ENCODE measurements at regions not wholly inside any gene's neighbourhood (a gene's known extent, or its start where the extent isn't known, plus 50 kb on each side); places are given as distances from the start of the nearest gene placed in this dataset.

DNA sequence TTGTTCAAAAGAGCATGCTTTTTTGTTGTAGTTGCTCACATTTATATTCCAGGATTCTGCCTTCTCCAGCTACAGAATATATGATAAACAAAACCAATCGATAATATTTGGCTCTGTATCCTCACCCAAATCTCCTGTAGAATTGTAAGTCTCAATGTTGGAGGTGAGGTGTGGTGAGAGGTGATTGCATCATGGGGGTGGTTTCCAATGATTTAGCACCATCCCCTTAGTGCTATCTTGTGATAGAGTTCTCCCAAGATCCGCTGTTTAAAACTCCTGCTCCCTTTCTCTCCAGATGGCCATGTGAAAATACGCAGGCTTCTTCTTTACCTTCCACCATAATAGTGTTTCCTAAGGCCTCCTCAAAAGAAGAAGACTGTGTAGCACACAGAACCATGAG lies 98.7 kb upstream of the SCN7A start (continued):
- TF ChIP-seq, protein P1, sequence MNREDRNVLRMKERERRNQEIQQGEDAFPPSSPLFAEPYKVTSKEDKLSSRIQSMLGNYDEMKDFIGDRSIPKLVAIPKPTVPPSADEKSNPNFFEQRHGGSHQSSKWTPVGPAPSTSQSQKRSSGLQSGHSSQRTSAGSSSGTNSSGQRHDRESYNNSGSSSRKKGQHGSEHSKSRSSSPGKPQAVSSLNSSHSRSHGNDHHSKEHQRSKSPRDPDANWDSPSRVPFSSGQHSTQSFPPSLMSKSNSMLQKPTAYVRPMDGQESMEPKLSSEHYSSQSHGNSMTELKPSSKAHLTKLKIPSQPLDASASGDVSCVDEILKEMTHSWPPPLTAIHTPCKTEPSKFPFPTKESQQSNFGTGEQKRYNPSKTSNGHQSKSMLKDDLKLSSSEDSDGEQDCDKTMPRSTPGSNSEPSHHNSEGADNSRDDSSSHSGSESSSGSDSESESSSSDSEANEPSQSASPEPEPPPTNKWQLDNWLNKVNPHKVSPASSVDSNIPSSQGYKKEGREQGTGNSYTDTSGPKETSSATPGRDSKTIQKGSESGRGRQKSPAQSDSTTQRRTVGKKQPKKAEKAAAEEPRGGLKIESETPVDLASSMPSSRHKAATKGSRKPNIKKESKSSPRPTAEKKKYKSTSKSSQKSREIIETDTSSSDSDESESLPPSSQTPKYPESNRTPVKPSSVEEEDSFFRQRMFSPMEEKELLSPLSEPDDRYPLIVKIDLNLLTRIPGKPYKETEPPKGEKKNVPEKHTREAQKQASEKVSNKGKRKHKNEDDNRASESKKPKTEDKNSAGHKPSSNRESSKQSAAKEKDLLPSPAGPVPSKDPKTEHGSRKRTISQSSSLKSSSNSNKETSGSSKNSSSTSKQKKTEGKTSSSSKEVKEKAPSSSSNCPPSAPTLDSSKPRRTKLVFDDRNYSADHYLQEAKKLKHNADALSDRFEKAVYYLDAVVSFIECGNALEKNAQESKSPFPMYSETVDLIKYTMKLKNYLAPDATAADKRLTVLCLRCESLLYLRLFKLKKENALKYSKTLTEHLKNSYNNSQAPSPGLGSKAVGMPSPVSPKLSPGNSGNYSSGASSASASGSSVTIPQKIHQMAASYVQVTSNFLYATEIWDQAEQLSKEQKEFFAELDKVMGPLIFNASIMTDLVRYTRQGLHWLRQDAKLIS (CRISPR knock-in tag; IDR thresholded peaks at IDR 0.05), result no peak
- TF ChIP-seq TRIM28 (IDR thresholded peaks at IDR 0.05), result no peak
- TF ChIP-seq NR3C1 (CRISPR knock-in tag; IDR thresholded peaks at IDR 0.05), result no peak

- H3K79me2 ChIP-seq (ENCODE audit: control insufficient read depth, insufficient read depth, low read length), result no peaks in the 10 kb centered on the region
- BruUV-seq (replicated peaks), result no TSS peak
- H3K27ac ChIP-seq (ENCODE audit: extremely low read depth, low read depth, low read length), result no peak overlapping the region
- no peaks in the 10 kb centered on the region for H3K9me1 ChIP-seq (ENCODE audit: control insufficient read depth, insufficient read depth, low read length)
- no peak overlapping the region for H3K9ac ChIP-seq (ENCODE audit: insufficient read depth in 1 of 2, low read depth in 2 of 2, low read length in 2 of 2)
- FAIRE-seq, result no peak
- H3K27me3 ChIP-seq (ENCODE audit: control insufficient read depth in 2 of 2, insufficient read depth in 2 of 2, low read length in 2 of 2), result no peaks in the 10 kb centered on the region
- no peaks in the 10 kb centered on the region for H4K20me1 ChIP-seq (replicated peaks; ENCODE audit: control insufficient read depth, insufficient read depth, low read length)
- in situ Hi-C loops (cut with MboI) (no loop called here), intact Hi-C loops (cut with micrococcal nuclease) (no loop called here)
- CTCF ChIA-PET (ENCODE audit: low intra/inter-chr PET ratio), result no interaction called here
- H3K4me1 ChIP-seq (replicated peaks in 1 of 2; ENCODE audit: control insufficient read depth in 2 of 2, insufficient read depth in 2 of 2, low read length in 2 of 2), result no peaks in the 10 kb centered on the region
- no peak overlapping the region for H3K4me2 ChIP-seq (ENCODE audit: insufficient read depth, low read length)
- ATAC-seq, result no peak
- no peaks in the 10 kb centered on the region for H3K9me3 ChIP-seq (replicated peaks; ENCODE audit: control insufficient read depth, insufficient read depth, low read depth, low read length)
- no peak overlapping the region for H2AFZ ChIP-seq (ENCODE audit: low read depth, low read length)
- H3K36me3 ChIP-seq (ENCODE audit: control insufficient read depth, insufficient read depth, low read length), result no peaks in the 10 kb centered on the region
- POLR2A ChIA-PET, result no interaction called here
- H3K4me3 ChIP-seq, result no peak overlapping the region
- TF ChIP-seq ETV5 (CRISPR knock-in tag; IDR thresholded peaks at IDR 0.05; ENCODE audit: low read depth), result no peak
- TF ChIP-seq MLLT1 (IDR thresholded peaks at IDR 0.05), result no peak
- TF ChIP-seq, protein P2, sequence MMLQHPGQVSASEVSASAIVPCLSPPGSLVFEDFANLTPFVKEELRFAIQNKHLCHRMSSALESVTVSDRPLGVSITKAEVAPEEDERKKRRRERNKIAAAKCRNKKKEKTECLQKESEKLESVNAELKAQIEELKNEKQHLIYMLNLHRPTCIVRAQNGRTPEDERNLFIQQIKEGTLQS (IDR thresholded peaks at IDR 0.05), result no peak
- TF ChIP-seq, protein P2 (CRISPR knock-in tag; conservative IDR thresholded peaks at IDR 0.05), result no peak
- no peak for TF ChIP-seq RBM34 (IDR thresholded peaks at IDR 0.05; ENCODE audit: borderline replicate concordance, insufficient read depth, low read length)
- 0% methylated on average over 1 of the region's 1 CpG for WGBS (ENCODE audit: insufficient coverage, low coverage, missing lambda C conversion rate)
- DNase-seq (ENCODE audit: extremely low read depth in 1 of 4, low spot score in 3 of 4), result no peak
Observed at GRCh38 chr2:166591226-166591625, 97.2 kb upstream of the SCN7A start.

Data from K562 (cell line).